ENCODE measurements at regions not wholly inside any gene's neighbourhood (a gene's known extent, or its start where the extent isn't known, plus 50 kb on each side); places are given as distances from the start of the nearest gene placed in this dataset.

DNA sequence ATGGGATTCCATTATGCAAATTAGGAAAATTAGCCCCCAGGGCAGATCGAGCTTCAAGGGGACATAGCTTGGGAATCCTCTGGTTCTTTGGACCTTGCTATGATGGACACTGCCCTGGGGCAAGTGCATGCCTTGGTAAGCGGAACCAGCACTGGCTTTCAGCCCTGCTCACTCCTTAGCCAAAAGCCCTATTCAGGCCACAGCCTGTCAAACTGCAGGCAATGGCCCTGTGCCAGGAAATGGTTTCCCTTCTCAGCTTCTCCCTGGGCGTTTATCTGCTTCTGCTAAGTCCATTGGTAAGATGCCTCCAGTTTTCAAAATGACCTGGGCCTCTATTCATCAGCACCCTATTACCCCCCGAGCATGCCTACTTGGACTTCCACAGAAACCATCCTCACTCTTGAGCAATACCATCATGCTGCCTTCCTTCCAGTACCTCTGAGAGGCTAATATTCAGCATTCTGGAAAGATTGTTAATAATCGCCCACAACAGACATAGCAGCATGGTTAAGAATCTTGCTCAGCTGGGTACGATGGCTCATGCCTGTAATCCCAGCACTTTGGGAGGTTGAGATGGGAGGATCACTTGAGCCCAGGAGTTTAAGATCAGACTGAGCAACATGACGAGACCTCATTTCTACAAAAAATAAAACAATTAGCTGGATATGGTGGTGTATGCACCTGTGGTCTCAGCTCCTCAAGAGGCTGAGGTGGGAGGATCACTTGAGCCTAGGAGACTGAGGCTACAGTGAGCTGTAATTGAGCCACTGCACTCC, 918.6 kb upstream of the AUTS2 start:
- H3K4me1 ChIP-seq (ENCODE audit: insufficient read depth), result no peaks in the 10 kb centered on the region
- Mint-ChIP-seq H3K36me3 (ENCODE audit: low read depth) (peaks cover 31% of the 10 kb centered on the region), H3K27ac (no peak overlapping the region), H3K4me3 (no peak overlapping the region), H3K27me3 (ENCODE audit: insufficient read depth, low read depth, poor library complexity) (peaks cover 10% of the 10 kb centered on the region), H3K9me3 (peaks cover 99% of the 10 kb centered on the region), H3K4me1 (no peaks in the 10 kb centered on the region)
- no peaks in the 10 kb centered on the region for H3K9me2 ChIP-seq (ENCODE audit: insufficient read depth)
- H3K4me3 ChIP-seq, result no peak overlapping the region
- H3F3A ChIP-seq (replicated peaks; ENCODE audit: low read depth), result no peaks in the 10 kb centered on the region
- no peaks in the 10 kb centered on the region for H3K27me3 ChIP-seq (ENCODE audit: insufficient read depth)
- ATAC-seq (no peak), DNase-seq (ENCODE audit: low spot score) (no peak)
- no peaks in the 10 kb centered on the region for H3K79me2 ChIP-seq (replicated peaks; ENCODE audit: insufficient read depth)
- H3K27ac ChIP-seq (ENCODE audit: low read depth), result no peak overlapping the region
- TF ChIP-seq, protein P1, sequence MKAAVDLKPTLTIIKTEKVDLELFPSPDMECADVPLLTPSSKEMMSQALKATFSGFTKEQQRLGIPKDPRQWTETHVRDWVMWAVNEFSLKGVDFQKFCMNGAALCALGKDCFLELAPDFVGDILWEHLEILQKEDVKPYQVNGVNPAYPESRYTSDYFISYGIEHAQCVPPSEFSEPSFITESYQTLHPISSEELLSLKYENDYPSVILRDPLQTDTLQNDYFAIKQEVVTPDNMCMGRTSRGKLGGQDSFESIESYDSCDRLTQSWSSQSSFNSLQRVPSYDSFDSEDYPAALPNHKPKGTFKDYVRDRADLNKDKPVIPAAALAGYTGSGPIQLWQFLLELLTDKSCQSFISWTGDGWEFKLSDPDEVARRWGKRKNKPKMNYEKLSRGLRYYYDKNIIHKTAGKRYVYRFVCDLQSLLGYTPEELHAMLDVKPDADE (IDR thresholded peaks at IDR 0.05), result no peak
- TF ChIP-seq EZH2phosphoT487 (IDR thresholded peaks at IDR 0.05; ENCODE audit: unreplicated experiment) (no peak), ZNF462 (CRISPR knock-in tag; IDR thresholded peaks at IDR 0.05) (no peak)
- TF ChIP-seq, protein P2, sequence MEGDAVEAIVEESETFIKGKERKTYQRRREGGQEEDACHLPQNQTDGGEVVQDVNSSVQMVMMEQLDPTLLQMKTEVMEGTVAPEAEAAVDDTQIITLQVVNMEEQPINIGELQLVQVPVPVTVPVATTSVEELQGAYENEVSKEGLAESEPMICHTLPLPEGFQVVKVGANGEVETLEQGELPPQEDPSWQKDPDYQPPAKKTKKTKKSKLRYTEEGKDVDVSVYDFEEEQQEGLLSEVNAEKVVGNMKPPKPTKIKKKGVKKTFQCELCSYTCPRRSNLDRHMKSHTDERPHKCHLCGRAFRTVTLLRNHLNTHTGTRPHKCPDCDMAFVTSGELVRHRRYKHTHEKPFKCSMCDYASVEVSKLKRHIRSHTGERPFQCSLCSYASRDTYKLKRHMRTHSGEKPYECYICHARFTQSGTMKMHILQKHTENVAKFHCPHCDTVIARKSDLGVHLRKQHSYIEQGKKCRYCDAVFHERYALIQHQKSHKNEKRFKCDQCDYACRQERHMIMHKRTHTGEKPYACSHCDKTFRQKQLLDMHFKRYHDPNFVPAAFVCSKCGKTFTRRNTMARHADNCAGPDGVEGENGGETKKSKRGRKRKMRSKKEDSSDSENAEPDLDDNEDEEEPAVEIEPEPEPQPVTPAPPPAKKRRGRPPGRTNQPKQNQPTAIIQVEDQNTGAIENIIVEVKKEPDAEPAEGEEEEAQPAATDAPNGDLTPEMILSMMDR (conservative IDR thresholded peaks at IDR 0.05; ENCODE audit: low read depth in 2 of 2), result no peak
- no peaks in the 10 kb centered on the region for H4K20me1 ChIP-seq (replicated peaks; ENCODE audit: insufficient read depth)
- H3K4me2 ChIP-seq, result no peak overlapping the region
- no peaks in the 10 kb centered on the region for H3K36me3 ChIP-seq (ENCODE audit: insufficient read depth)
- H2AFZ ChIP-seq, result no peak overlapping the region
